ENCODE measurements at regions not wholly inside any gene's neighbourhood (a gene's known extent, or its start where the extent isn't known, plus 50 kb on each side); places are given as distances from the start of the nearest gene placed in this dataset.

- no peak overlapping the region for H4K5ac ChIP-seq (ENCODE audit: insufficient read length, low read depth, low read length)
- H2BK120ac ChIP-seq (ENCODE audit: low read depth, low read length, poor library complexity, severe bottlenecking): no peak overlapping the region
- H3K79me2 ChIP-seq (ENCODE audit: insufficient read depth, low read length): no peaks in the 10 kb centered on the region
- H3K4me3 Mint-ChIP-seq: no peak overlapping the region
- H3K9me3 Mint-ChIP-seq: peaks cover 8 to 23% of the 10 kb centered on the region in 2 experiments
- H2AFZ ChIP-seq (ENCODE audit: low read length): no peak overlapping the region
- no peak overlapping the region for H3K4me2 ChIP-seq (ENCODE audit: insufficient read depth, insufficient read length, low read length)
- H3K9ac ChIP-seq (ENCODE audit: extremely low read depth, insufficient read length, low read length): no peak overlapping the region
- no peak overlapping the region; the same call in 1 of the 2 replicates for H3K14ac ChIP-seq (ENCODE audit: insufficient read depth, low read length)
- no peak overlapping the region for H2BK20ac ChIP-seq (ENCODE audit: low read depth, low read length, poor library complexity, severe bottlenecking)
- H3K4me1 Mint-ChIP-seq: peaks cover 2 to 7% of the 10 kb centered on the region in 2 experiments; a peak in 2 of 4 replicates
- no peak overlapping the region for H4K8ac ChIP-seq (replicated peaks; ENCODE audit: insufficient read length, low read depth, low read length)
- WGBS (ENCODE audit: extremely low coverage, insufficient read length, low lambda C conversion rate): no CpG with 5 or more reads among the region's 14 CpGs
- no peak overlapping the region for H2AK5ac ChIP-seq (ENCODE audit: insufficient read length, low read length)
- H3K27ac Mint-ChIP-seq: no peak overlapping the region
- H3K27ac ChIP-seq (ENCODE audit: insufficient read length, low read depth, low read length): no peak overlapping the region
- no peak overlapping the region for H2BK12ac ChIP-seq (ENCODE audit: insufficient read length, low read depth, low read length)
- H3K27me3 ChIP-seq (ENCODE audit: insufficient read depth, low read length): no peaks in the 10 kb centered on the region
- H3K27me3 Mint-ChIP-seq (ENCODE audit: low read depth): peaks cover 3% of the 10 kb centered on the region; the same call in 1 of the 2 replicates
- no peak overlapping the region for H3K56ac ChIP-seq (ENCODE audit: insufficient read length, low read depth, low read length)
- no peak overlapping the region for H4K91ac ChIP-seq (ENCODE audit: insufficient read length, low read depth, low read length)
- DNase-seq: no peak
- no peak overlapping the region for H2BK15ac ChIP-seq (ENCODE audit: low read depth, low read length)
- no peak overlapping the region for H3K4ac ChIP-seq (ENCODE audit: low read depth, low read length)
- H3K79me1 ChIP-seq (ENCODE audit: insufficient read depth, low read depth, low read length, poor library complexity, severe bottlenecking): no peaks in the 10 kb centered on the region
- H3K9me3 ChIP-seq (ENCODE audit: control insufficient read depth, low read depth, low read length): no peaks in the 10 kb centered on the region
- H3K36me3 Mint-ChIP-seq (ENCODE audit: insufficient read depth in 1 of 3, low read depth in 3 of 3): peaks cover 2 to 9% (median 6%) of the 10 kb centered on the region in 3 experiments; a peak in 3 of 7 replicates
- no peaks in the 10 kb centered on the region for H4K20me1 ChIP-seq (ENCODE audit: control insufficient read depth, insufficient read depth, insufficient read length)
- H2BK5ac ChIP-seq (ENCODE audit: insufficient read length, low read length): no peak overlapping the region
- TF ChIP-seq, protein P1, sequence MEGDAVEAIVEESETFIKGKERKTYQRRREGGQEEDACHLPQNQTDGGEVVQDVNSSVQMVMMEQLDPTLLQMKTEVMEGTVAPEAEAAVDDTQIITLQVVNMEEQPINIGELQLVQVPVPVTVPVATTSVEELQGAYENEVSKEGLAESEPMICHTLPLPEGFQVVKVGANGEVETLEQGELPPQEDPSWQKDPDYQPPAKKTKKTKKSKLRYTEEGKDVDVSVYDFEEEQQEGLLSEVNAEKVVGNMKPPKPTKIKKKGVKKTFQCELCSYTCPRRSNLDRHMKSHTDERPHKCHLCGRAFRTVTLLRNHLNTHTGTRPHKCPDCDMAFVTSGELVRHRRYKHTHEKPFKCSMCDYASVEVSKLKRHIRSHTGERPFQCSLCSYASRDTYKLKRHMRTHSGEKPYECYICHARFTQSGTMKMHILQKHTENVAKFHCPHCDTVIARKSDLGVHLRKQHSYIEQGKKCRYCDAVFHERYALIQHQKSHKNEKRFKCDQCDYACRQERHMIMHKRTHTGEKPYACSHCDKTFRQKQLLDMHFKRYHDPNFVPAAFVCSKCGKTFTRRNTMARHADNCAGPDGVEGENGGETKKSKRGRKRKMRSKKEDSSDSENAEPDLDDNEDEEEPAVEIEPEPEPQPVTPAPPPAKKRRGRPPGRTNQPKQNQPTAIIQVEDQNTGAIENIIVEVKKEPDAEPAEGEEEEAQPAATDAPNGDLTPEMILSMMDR (conservative IDR thresholded peaks at IDR 0.05): no peak
- no peak overlapping the region for H3T11ph ChIP-seq (ENCODE audit: low read length)
- no peaks in the 10 kb centered on the region for H3K23me2 ChIP-seq (ENCODE audit: insufficient read length, low read depth, low read length, poor library complexity, severe bottlenecking)
- H3K23ac ChIP-seq (ENCODE audit: insufficient read length, low read depth, low read length): no peak overlapping the region
- no peak overlapping the region for H3K18ac ChIP-seq (ENCODE audit: insufficient read length, low read depth, low read length)
- no peaks in the 10 kb centered on the region for H3K4me1 ChIP-seq (ENCODE audit: insufficient read depth, low read length)
These were observed 241.1 kb upstream of the PMEPA1 start for GRCh38 chr20:57950764-57951485.
